ENCODE measurements at regions not wholly inside any gene's neighbourhood (a gene's known extent, or its start where the extent isn't known, plus 50 kb on each side); places are given as distances from the start of the nearest gene placed in this dataset.

GRCh38 chr12:25822281-25822680, 136.2 kb upstream of the RASSF8 start:
- TF ChIP-seq SP1 (IDR thresholded peaks at IDR 0.05): no peak
- no peak for TF ChIP-seq REST (IDR thresholded peaks at IDR 0.05)
- no peak for TF ChIP-seq CTCF (IDR thresholded peaks at IDR 0.05; ENCODE audit: low read depth, low read length, missing input control)
- no peak for TF ChIP-seq GABPA (IDR thresholded peaks at IDR 0.05 in 1 of 2, conservative IDR thresholded peaks at IDR 0.05 in 1 of 2)
- TF ChIP-seq MAX (IDR thresholded peaks at IDR 0.05): no peak
- TF ChIP-seq TAF1 (conservative IDR thresholded peaks at IDR 0.05): no peak
- no peak for TF ChIP-seq YY1 (IDR thresholded peaks at IDR 0.05)
- TF ChIP-seq EGR1 (IDR thresholded peaks at IDR 0.05; ENCODE audit: low read depth in 2 of 2): no peak

Measured in liver (tissue), 3 donors.